ENCODE measurements at regions not wholly inside any gene's neighbourhood (a gene's known extent, or its start where the extent isn't known, plus 50 kb on each side); places are given as distances from the start of the nearest gene placed in this dataset.

- TF ChIP-seq GTF3C2 (IDR thresholded peaks at IDR 0.05; ENCODE audit: borderline replicate concordance, extremely low read depth, insufficient read length) (no peak), HINFP (tag; conservative IDR thresholded peaks at IDR 0.05; ENCODE audit: low read depth) (no peak), ZKSCAN1 (IDR thresholded peaks at IDR 0.05; ENCODE audit: low read depth, low read length) (no peak), ZNF316 (IDR thresholded peaks at IDR 0.05) (no peak), PHTF2 (CRISPR knock-in tag; IDR thresholded peaks at IDR 0.05) (no peak), PRPF4 (IDR thresholded peaks at IDR 0.05; ENCODE audit: insufficient read depth, low read depth, low read length, poor library complexity, severe bottlenecking) (no peak), ZNF134 (CRISPR knock-in tag; conservative IDR thresholded peaks at IDR 0.05) (no peak), DPF2 (IDR thresholded peaks at IDR 0.05) (no peak)
Observed at GRCh38 chr1:232335261-232335660, 294.7 kb downstream of the SIPA1L2 start (continued).

GRCh38 chr1:232334811-232335210, 295.1 kb downstream of the SIPA1L2 start:
- Histone ChIP-seq H2AFZ (ENCODE audit: low read depth, low read length) (no peak overlapping the region), H3K9ac (ENCODE audit: insufficient read depth in 1 of 2, low read depth in 2 of 2, low read length in 2 of 2) (no peak overlapping the region), H3K27me3 (ENCODE audit: control insufficient read depth in 2 of 2, insufficient read depth in 2 of 2, low read length in 2 of 2) (no peaks in the 10 kb centered on the region; a peak in 1 of 5 replicates), H3K4me2 (ENCODE audit: insufficient read depth, low read length) (no peak overlapping the region), H3K9me1 (ENCODE audit: control insufficient read depth, insufficient read depth, low read length) (no peaks in the 10 kb centered on the region), H4K20me1 (replicated peaks; ENCODE audit: control insufficient read depth, insufficient read depth, low read length) (no peaks in the 10 kb centered on the region), H3K4me1 (replicated peaks in 1 of 2; ENCODE audit: control insufficient read depth in 2 of 2, insufficient read depth in 2 of 2, low read length in 2 of 2) (no peaks in the 10 kb centered on the region), H3K9me3 (replicated peaks; ENCODE audit: control insufficient read depth, insufficient read depth, low read depth, low read length) (no peaks in the 10 kb centered on the region), H3K27ac (ENCODE audit: extremely low read depth, low read depth, low read length) (no peak overlapping the region), H3K36me3 (ENCODE audit: control insufficient read depth, insufficient read depth, low read length) (no peaks in the 10 kb centered on the region), H3K4me3 (no peak overlapping the region), H3K79me2 (ENCODE audit: control insufficient read depth, insufficient read depth, low read length) (no peaks in the 10 kb centered on the region)
- in situ Hi-C loops (cut with MboI) (no loop called here), intact Hi-C loops (cut with micrococcal nuclease) (no loop called here)
- CTCF ChIA-PET (ENCODE audit: low intra/inter-chr PET ratio): no interaction called here
- WGBS (ENCODE audit: insufficient coverage, low coverage, missing lambda C conversion rate): 1% methylated on average over 8 of the region's 10 CpGs
- POLR2A ChIA-PET: no interaction called here
- no peak for DNase-seq (ENCODE audit: extremely low read depth in 1 of 4, low spot score in 3 of 4)
- TF ChIP-seq ZNF124 (CRISPR knock-in tag; IDR thresholded peaks at IDR 0.05) (no peak), ETV1 (tag; conservative IDR thresholded peaks at IDR 0.05; ENCODE audit: low read depth) (no peak), GABPB1 (CRISPR knock-in tag; IDR thresholded peaks at IDR 0.05) (no peak), POLR3A (IDR thresholded peaks at IDR 0.05; ENCODE audit: borderline replicate concordance, extremely low read depth, insufficient read depth, insufficient read length) (no peak), SMARCB1 (IDR thresholded peaks at IDR 0.05; ENCODE audit: insufficient read length, low read depth) (no peak)
- no peak for FAIRE-seq
- ATAC-seq: no peak
- no TSS peak for BruUV-seq (replicated peaks)

Data from K562 (cell line).